Activated CD8-positive, alpha-beta T cell treated with anti-CD3 and anti-CD28 coated beads for 36 hours (primary cell): ENCODE measurements at regions not wholly inside any gene's neighbourhood (a gene's known extent, or its start where the extent isn't known, plus 50 kb on each side); places are given as distances from the start of the nearest gene placed in this dataset.

Source experiments
- ATAC-seq: fragments of 200-7000 bp; cut with Tn5 transposase; one replicate; pipeline ENCODE4 v1.10.0; 2021; ENCODE audit warnings: mild to moderate bottlenecking, moderate library complexity
- CTCF ChIA-PET: fragments of 350-600 bp; sonication (Branson Sonifier 250); formaldehyde crosslinking; loops from one replicate; lab custom pipeline; 2021; ENCODE audit warnings: antibody characterized with exemption; lab: Charles Lee
- POLR2A ChIA-PET: fragments of 350-600 bp; sonication (Branson Sonifier 250); formaldehyde crosslinking; loops from one replicate; lab custom pipeline; 2021; ENCODE audit warnings: antibody characterized with exemption; lab: Charles Lee
- DNase-seq: peaks from one replicate; pipeline ENCODE4 v3.0.0-alpha.2; 2020
- H3K27ac Mint-ChIP-seq: one replicate; pipeline ENCODE4 v1.8.0; 2021; ENCODE audit warnings: mild to moderate bottlenecking, mixed read lengths
- H3K27me3 Mint-ChIP-seq: one replicate; pipeline ENCODE4 v1.8.0; 2021; ENCODE audit warnings: mixed read lengths
- H3K36me3 Mint-ChIP-seq: one replicate; pipeline ENCODE4 v1.8.0; 2021; ENCODE audit warnings: low read depth, mixed read lengths
- H3K4me1 Mint-ChIP-seq: one replicate; pipeline ENCODE4 v1.8.0; 2021; ENCODE audit warnings: low read depth, mixed read lengths
- H3K4me3 Mint-ChIP-seq: one replicate; pipeline ENCODE4 v1.8.0; 2021; ENCODE audit warnings: mild to moderate bottlenecking, moderate library complexity, mixed read lengths
- H3K9me3 Mint-ChIP-seq: one replicate; pipeline ENCODE4 v1.8.0; 2021; ENCODE audit warnings: mixed read lengths
- CTCF ChIP-seq: fragments of 200-600 bp; IDR thresholded peaks from one replicate; pipeline ENCODE4 v1.8.0; 2022; ENCODE audit warnings: antibody characterized with exemption, mild to moderate bottlenecking
- intact Hi-C: fragments of 100-400 bp; cut with micrococcal nuclease; formaldehyde crosslinking; loops from one replicate; pipeline ENCODE4 v1.10.0; 2022

DNA sequence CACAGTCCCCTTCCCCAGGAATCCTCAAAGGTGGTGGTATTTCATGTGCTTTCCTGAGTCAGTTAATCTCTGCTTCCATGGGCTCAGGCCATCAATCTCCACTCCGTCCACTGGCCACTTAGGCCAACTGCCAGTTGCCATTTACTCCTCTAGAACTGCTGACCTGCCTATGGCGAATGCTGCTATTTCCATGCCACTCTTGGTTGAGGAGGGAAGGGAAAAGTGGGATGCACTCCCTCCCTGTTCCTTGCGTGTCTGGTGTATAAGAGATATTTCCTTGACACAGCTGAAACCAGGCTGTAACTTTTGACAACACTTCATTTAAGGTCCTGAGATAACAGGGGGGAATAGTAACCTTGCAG is 261.5 kb downstream of the MREG start:
- ATAC-seq, result no peak
- CTCF ChIA-PET, result interaction anchor here (1.3 kb wide), 1 partner anchor 19 kb away, joined by 3 read pairs; no protein-coding TSS in a partner anchor
- POLR2A ChIA-PET, result no interaction called here
- DNase-seq, result no peak
- no peak overlapping the region for H3K27ac Mint-ChIP-seq
- peaks cover 19% of the 10 kb centered on the region for H3K4me1 Mint-ChIP-seq
- intact Hi-C loops, result no loop called here
- H3K27me3 Mint-ChIP-seq, result peaks cover 23% of the 10 kb centered on the region
- no peaks in the 10 kb centered on the region for H3K36me3 Mint-ChIP-seq
- H3K9me3 Mint-ChIP-seq, result no peaks in the 10 kb centered on the region
- H3K4me3 Mint-ChIP-seq, result no peak overlapping the region
- TF ChIP-seq CTCF, result no peak

GRCh38 chr2:215751200-215751910 is 262.0 kb downstream of the MREG start:
- H3K27me3 Mint-ChIP-seq, result peaks cover 23% of the 10 kb centered on the region
- H3K4me3 Mint-ChIP-seq, result no peak overlapping the region
- no peaks in the 10 kb centered on the region for H3K9me3 Mint-ChIP-seq
- DNase-seq (no peak), ATAC-seq (no peak)
- ChIA-PET POLR2A (no interaction called here), CTCF (interaction anchor here (1.3 kb wide), 1 partner anchor 20 kb away, joined by 3 read pairs; no protein-coding TSS in a partner anchor)
- peaks cover 22% of the 10 kb centered on the region for H3K4me1 Mint-ChIP-seq
- no peak for TF ChIP-seq CTCF
- no peaks in the 10 kb centered on the region for H3K36me3 Mint-ChIP-seq
- no peak overlapping the region for H3K27ac Mint-ChIP-seq
- intact Hi-C loops, result no loop called here

DNA sequence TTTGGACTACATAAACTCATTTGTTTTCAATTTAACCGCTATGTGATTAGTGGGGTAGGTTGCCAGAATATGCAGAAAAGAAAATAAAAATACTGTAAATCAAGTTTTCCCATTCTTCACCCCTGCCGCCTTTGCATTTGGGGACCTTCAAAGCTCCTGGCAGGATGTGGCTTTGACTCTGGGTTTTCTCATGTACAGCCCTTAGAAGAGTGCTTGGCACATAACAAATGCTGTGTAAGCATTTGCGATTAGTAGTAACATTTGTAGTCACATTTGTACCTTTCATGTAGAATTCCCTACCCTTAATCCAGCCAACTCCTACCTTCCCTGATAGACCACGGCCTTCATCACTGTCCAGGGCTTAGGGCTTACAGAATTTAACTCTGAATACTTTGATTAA is 262.6 kb downstream of the MREG start:
- POLR2A ChIA-PET, result no interaction called here
- peaks cover 25% of the 10 kb centered on the region for H3K4me1 Mint-ChIP-seq
- DNase-seq (peak; percentile 31), ATAC-seq (peak; percentile 52)
- intact Hi-C loops, result no loop called here
- H3K4me3 Mint-ChIP-seq, result no peak overlapping the region
- CTCF ChIA-PET, result interaction anchor here (1.3 kb wide), 1 partner anchor 20 kb away, joined by 3 read pairs; no protein-coding TSS in a partner anchor
- H3K9me3 Mint-ChIP-seq, result no peaks in the 10 kb centered on the region
- H3K27me3 Mint-ChIP-seq, result peaks cover 21% of the 10 kb centered on the region
- TF ChIP-seq CTCF, result no peak
- no peaks in the 10 kb centered on the region for H3K36me3 Mint-ChIP-seq
- H3K27ac Mint-ChIP-seq, result no peak overlapping the region

GRCh38 chr2:215749092-215749957 is 264.0 kb downstream of the MREG start:
- H3K36me3 Mint-ChIP-seq, result no peaks in the 10 kb centered on the region
- no peak for ATAC-seq

More at GRCh38 chr2:215749092-215749957, 264.0 kb downstream of the MREG start:
- no peak overlapping the region for H3K4me3 Mint-ChIP-seq
- ChIA-PET POLR2A (interaction anchor here (1.4 kb wide), 1 partner anchor 17 kb away, joined by 3 read pairs; no protein-coding TSS in a partner anchor), CTCF (no interaction called here)
- intact Hi-C loops, result no loop called here
- no peak for TF ChIP-seq CTCF
- no peak for DNase-seq
- H3K4me1 Mint-ChIP-seq, result peaks cover 31% of the 10 kb centered on the region
- H3K9me3 Mint-ChIP-seq, result no peaks in the 10 kb centered on the region
- no peak overlapping the region for H3K27ac Mint-ChIP-seq
- H3K27me3 Mint-ChIP-seq, result peaks cover 15% of the 10 kb centered on the region
